SH-SY5Y (cell line): ENCODE measurements at regions not wholly inside any gene's neighbourhood (a gene's known extent, or its start where the extent isn't known, plus 50 kb on each side); places are given as distances from the start of the nearest gene placed in this dataset.

Experiments
- GATA2 ChIP-seq: IDR thresholded peaks from 2 replicates; pipeline ENCODE4 v1.6.1; 2011; ENCODE audit warnings: mild to moderate bottlenecking, low read depth, low read length
- GATA3 ChIP-seq: IDR thresholded peaks from 2 replicates; pipeline ENCODE4 v1.6.1; 2011; ENCODE audit warnings: low read depth, mild to moderate bottlenecking, low read length, moderate library complexity

DNA sequence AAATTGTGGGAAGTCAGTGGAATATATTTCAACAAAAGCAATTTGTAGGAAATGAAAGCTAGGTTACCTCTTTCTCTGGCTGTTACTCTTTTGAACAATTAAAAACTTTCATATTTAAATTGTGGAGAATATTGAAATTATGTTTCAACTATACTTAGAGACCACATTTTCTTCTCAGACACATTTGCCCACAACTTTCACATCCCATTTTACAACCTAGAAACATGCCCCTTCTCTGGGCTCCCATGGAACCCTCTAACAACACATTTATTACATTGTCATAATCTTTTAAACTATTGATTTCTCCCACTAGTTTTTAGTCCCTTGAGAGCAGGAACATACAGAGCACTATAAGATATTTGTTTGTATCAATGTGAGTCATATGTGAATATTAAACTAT lies 211.7 kb upstream of the TTC14 start:
- no peak for TF ChIP-seq GATA3
- TF ChIP-seq GATA2, result no peak
